SK-N-SH (cell line): ENCODE measurements at regions not wholly inside any gene's neighbourhood (a gene's known extent, or its start where the extent isn't known, plus 50 kb on each side); places are given as distances from the start of the nearest gene placed in this dataset.

ENCODE experiments used
- CTCF ChIA-PET: fragments of 300-600, 350-600 bp; formaldehyde crosslinking; extraction: SDS; loops from one replicate; lab custom pipeline; 2021; lab: Yijun Ruan, JAX
- POLR2A ChIA-PET: fragments of 350-600 bp; sonication (Branson Sonifier 250); formaldehyde crosslinking; extraction: SDS; loops from one replicate; lab custom pipeline; 2020; ENCODE audit warnings: antibody characterized with exemption, inconsistent platforms; lab: Yijun Ruan, JAX
- DNase-seq: peaks from one replicate; pipeline ENCODE4 v3.0.0; 2012
- H2AFZ ChIP-seq: fragments of 200-600 bp; sonication (generic); 2 replicates; pipeline ENCODE4 v1.8.1; 2016; ENCODE audit warnings: antibody characterized with exemption, mild to moderate bottlenecking, low read depth
- H3F3A ChIP-seq: fragments of 200-600 bp; sonication (generic); replicated peaks from 2 replicates; pipeline ENCODE3; 2016; ENCODE audit warnings: antibody characterized with exemption, mild to moderate bottlenecking; ENCODE audit not compliant: insufficient read depth
- H3K27ac ChIP-seq, 2 experiments: fragments of 200-500 bp in 1 of 2; fragments of 200-600 bp in 1 of 2; sonication (Bioruptor generic) in 1 of 2; sonication (generic), shearing (Covaris generic) in 1 of 2; 2 replicates each; pipeline versions ENCODE4 v1.5.1 to v1.6.1; 2014 to 2016; ENCODE audit warnings: low read depth in 2 of 2, inconsistent platforms in 1 of 2, low read length in 1 of 2, mild to moderate bottlenecking in 1 of 2, mixed read lengths in 1 of 2
- H3K27me3 ChIP-seq: fragments of 200-600 bp; sonication (generic), shearing (Covaris generic); 2 replicates; pipeline ENCODE4 v1.6.1; 2016; ENCODE audit warnings: mixed run types; ENCODE audit not compliant: insufficient read depth
- H3K36me3 ChIP-seq, 2 experiments: fragments of 200-500 bp in 1 of 2; fragments of 200-600 bp in 1 of 2; sonication (Bioruptor generic) in 1 of 2; sonication (generic) in 1 of 2; replicated peaks in 1 of 2; 2 replicates each; pipeline versions ENCODE3 to v1.5.1; 2014 to 2016; ENCODE audit warnings: low read length in 1 of 2, mild to moderate bottlenecking in 1 of 2; ENCODE audit not compliant: insufficient read depth in 2 of 2, control insufficient read depth in 1 of 2
- H3K4me1 ChIP-seq, 2 experiments: fragments of 200-500 bp in 1 of 2; fragments of 200-600 bp in 1 of 2; sonication (Bioruptor generic) in 1 of 2; sonication (generic), shearing (Covaris generic) in 1 of 2; 2 replicates each; pipeline versions ENCODE4 v1.5.1 to v1.6.1; 2014 to 2016; ENCODE audit warnings: low read depth in 1 of 2, low read length in 1 of 2, mixed run types in 1 of 2; ENCODE audit not compliant: insufficient read depth in 2 of 2, control insufficient read depth in 1 of 2
- H3K4me2 ChIP-seq: fragments of 200-600 bp; sonication (generic), shearing (Covaris generic); 2 replicates; pipeline ENCODE4 v1.6.1; 2017; ENCODE audit warnings: mixed run types
- H3K4me3 ChIP-seq, 2 experiments: fragments of 200-500 bp in 1 of 2; fragments of 200-600 bp in 1 of 2; sonication (Bioruptor generic) in 1 of 2; sonication (generic), shearing (Covaris generic) in 1 of 2; 2 replicates each; pipeline versions ENCODE4 v1.5.1 to v1.8.1; 2014 to 2016; ENCODE audit warnings: low read depth in 2 of 2, inconsistent platforms in 1 of 2, low read length in 1 of 2, mild to moderate bottlenecking in 1 of 2, mixed read lengths in 1 of 2, moderate library complexity in 1 of 2
- H3K79me2 ChIP-seq: fragments of 200-600 bp; sonication (generic); 2 replicates; pipeline ENCODE4 v1.8.1; 2017; ENCODE audit warnings: mild to moderate bottlenecking; ENCODE audit not compliant: insufficient read depth
- H3K9ac ChIP-seq: fragments of 200-600 bp; sonication (generic); 2 replicates; pipeline ENCODE4 v1.6.1; 2017; ENCODE audit warnings: mixed run types
- H3K9me2 ChIP-seq: fragments of 200-600 bp; sonication (generic); 2 replicates; pipeline ENCODE4 v1.6.1; 2017; ENCODE audit warnings: mixed run types
- H3K9me3 ChIP-seq: fragments of 200-600 bp; sonication (generic); 2 replicates; pipeline ENCODE4 v1.6.1; 2017; ENCODE audit warnings: mixed run types, mild to moderate bottlenecking, moderate library complexity
- H4K20me1 ChIP-seq: fragments of 200-600 bp; sonication (generic); 2 replicates; pipeline ENCODE4 v1.6.1; 2017; ENCODE audit warnings: mild to moderate bottlenecking, mixed run types; ENCODE audit not compliant: insufficient read depth
- JUND ChIP-seq: IDR thresholded peaks from 2 replicates; pipeline ENCODE4 v1.4.0; 2012
- RCOR1 ChIP-seq: fragments of 150-350 bp; IDR thresholded peaks from 2 replicates; pipeline ENCODE4 v1.6.1; 2017; ENCODE audit warnings: antibody characterized with exemption, low read length
- RXRA ChIP-seq: IDR thresholded peaks from 2 replicates; pipeline ENCODE4 v1.4.0; 2012; ENCODE audit warnings: low read depth, mild to moderate bottlenecking, borderline replicate concordance
- SIN3A ChIP-seq: IDR thresholded peaks from 2 replicates; pipeline ENCODE4 v1.6.1; 2012; ENCODE audit warnings: low read depth, mild to moderate bottlenecking, low read length, moderate library complexity, borderline replicate concordance
- TAF1 ChIP-seq: IDR thresholded peaks from 2 replicates; pipeline ENCODE4 v1.6.1; 2012; ENCODE audit warnings: low read depth, mild to moderate bottlenecking, low read length, moderate library complexity, borderline replicate concordance
- TCF12 ChIP-seq: IDR thresholded peaks from 2 replicates; pipeline ENCODE4 v1.4.0; 2012
- YY1 ChIP-seq: IDR thresholded peaks from 2 replicates; pipeline ENCODE4 v1.4.0; 2012; ENCODE audit warnings: low read depth, mild to moderate bottlenecking
- WGBS: methylation state at CpG from one replicate; pipeline ENCODE4 v1.1.6; 2017; ENCODE audit warnings: low lambda C conversion rate; 5-methylcytosine and 5-hydroxymethylcytosine counted together
- TF ChIP-seq, protein P1 (sequence below): fragments of 200-600 bp; sonication (generic); IDR thresholded peaks from 2 replicates; pipeline ENCODE4 v1.6.1; 2017; ENCODE audit warnings: antibody characterized with exemption, mild to moderate bottlenecking, moderate library complexity
- TF ChIP-seq, protein P2 (sequence below): IDR thresholded peaks from 2 replicates; pipeline ENCODE4 v1.4.0; 2012; ENCODE audit warnings: low read depth, borderline replicate concordance

GRCh38 chr5:155275222-155275621, 261.7 kb downstream of the KIF4B start:
- Histone ChIP-seq H3K79me2 (no peaks in the 10 kb centered on the region), H3K9ac (no peak overlapping the region), H3K27ac (no peak overlapping the region), H3K27me3 (no peaks in the 10 kb centered on the region), H3K9me2 (no peaks in the 10 kb centered on the region), H3K4me1 (peaks cover 0 to 4% of the 10 kb centered on the region in 2 experiments; a peak in 2 of 4 replicates), H3K4me2 (no peak overlapping the region), H3F3A (no peaks in the 10 kb centered on the region), H3K9me3 (no peaks in the 10 kb centered on the region), H2AFZ (no peak overlapping the region), H3K36me3 (no peaks in the 10 kb centered on the region), H3K4me3 (no peak overlapping the region), H4K20me1 (no peaks in the 10 kb centered on the region)
- 26% methylated on average over 6 of the region's 6 CpGs for WGBS
- ChIA-PET POLR2A (no interaction called here), CTCF (interaction anchor here (1.3 kb wide), 1 partner anchor 14 kb away, joined by 5 read pairs; no protein-coding TSS in a partner anchor)
- TF ChIP-seq TAF1 (no peak), JUND (no peak), RXRA (no peak), TCF12 (no peak), RCOR1 (no peak), YY1 (no peak), SIN3A (no peak)
- TF ChIP-seq, protein P1, sequence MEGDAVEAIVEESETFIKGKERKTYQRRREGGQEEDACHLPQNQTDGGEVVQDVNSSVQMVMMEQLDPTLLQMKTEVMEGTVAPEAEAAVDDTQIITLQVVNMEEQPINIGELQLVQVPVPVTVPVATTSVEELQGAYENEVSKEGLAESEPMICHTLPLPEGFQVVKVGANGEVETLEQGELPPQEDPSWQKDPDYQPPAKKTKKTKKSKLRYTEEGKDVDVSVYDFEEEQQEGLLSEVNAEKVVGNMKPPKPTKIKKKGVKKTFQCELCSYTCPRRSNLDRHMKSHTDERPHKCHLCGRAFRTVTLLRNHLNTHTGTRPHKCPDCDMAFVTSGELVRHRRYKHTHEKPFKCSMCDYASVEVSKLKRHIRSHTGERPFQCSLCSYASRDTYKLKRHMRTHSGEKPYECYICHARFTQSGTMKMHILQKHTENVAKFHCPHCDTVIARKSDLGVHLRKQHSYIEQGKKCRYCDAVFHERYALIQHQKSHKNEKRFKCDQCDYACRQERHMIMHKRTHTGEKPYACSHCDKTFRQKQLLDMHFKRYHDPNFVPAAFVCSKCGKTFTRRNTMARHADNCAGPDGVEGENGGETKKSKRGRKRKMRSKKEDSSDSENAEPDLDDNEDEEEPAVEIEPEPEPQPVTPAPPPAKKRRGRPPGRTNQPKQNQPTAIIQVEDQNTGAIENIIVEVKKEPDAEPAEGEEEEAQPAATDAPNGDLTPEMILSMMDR, result no peak
- TF ChIP-seq, protein P2, sequence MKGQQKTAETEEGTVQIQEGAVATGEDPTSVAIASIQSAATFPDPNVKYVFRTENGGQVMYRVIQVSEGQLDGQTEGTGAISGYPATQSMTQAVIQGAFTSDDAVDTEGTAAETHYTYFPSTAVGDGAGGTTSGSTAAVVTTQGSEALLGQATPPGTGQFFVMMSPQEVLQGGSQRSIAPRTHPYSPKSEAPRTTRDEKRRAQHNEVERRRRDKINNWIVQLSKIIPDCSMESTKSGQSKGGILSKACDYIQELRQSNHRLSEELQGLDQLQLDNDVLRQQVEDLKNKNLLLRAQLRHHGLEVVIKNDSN, result no peak
- DNase-seq, result no peak

GRCh38 chr5:155276231-155276630, 262.7 kb downstream of the KIF4B start:
- peaks cover 0 to 4% of the 10 kb centered on the region in 2 experiments; a peak in 2 of 4 replicates for H3K4me1 ChIP-seq
- H3K79me2 ChIP-seq, result no peaks in the 10 kb centered on the region
- DNase-seq, result no peak
- no peak overlapping the region for H3K4me3 ChIP-seq
- no peaks in the 10 kb centered on the region for H4K20me1 ChIP-seq
- H3K36me3 ChIP-seq, result no peaks in the 10 kb centered on the region
- WGBS, result 57% methylated on average over 3 of the region's 3 CpGs
- H3K27ac ChIP-seq, result no peak overlapping the region
- no peak overlapping the region for H2AFZ ChIP-seq
- H3F3A ChIP-seq, result no peaks in the 10 kb centered on the region
- ChIA-PET POLR2A (no interaction called here), CTCF (no interaction called here)
- H3K4me2 ChIP-seq, result no peak overlapping the region
- TF ChIP-seq, protein P2, result no peak
- no peaks in the 10 kb centered on the region for H3K9me3 ChIP-seq
- no peak overlapping the region for H3K9ac ChIP-seq
- no peaks in the 10 kb centered on the region for H3K27me3 ChIP-seq
- no peaks in the 10 kb centered on the region for H3K9me2 ChIP-seq
